HEK293 (cell line): ENCODE measurements at regions not wholly inside any gene's neighbourhood (a gene's known extent, or its start where the extent isn't known, plus 50 kb on each side); places are given as distances from the start of the nearest gene placed in this dataset.

Experiments
- CTCF ChIA-PET: fragments of 350-600 bp; formaldehyde crosslinking; extraction: SDS; loops from one replicate; lab custom pipeline; 2021; ENCODE audit warnings: antibody characterized with exemption; lab: Yijun Ruan, JAX
- POLR2A ChIA-PET: fragments of 300-600 bp; formaldehyde crosslinking; extraction: SDS; loops from one replicate; lab custom pipeline; 2020; ENCODE audit warnings: antibody characterized with exemption, inconsistent platforms; lab: Yijun Ruan, JAX
- H3K27ac ChIP-seq: fragments of 200-500 bp; sonication (Bioruptor generic); 2 replicates; pipeline ENCODE4 v1.5.1; 2014; ENCODE audit warnings: low read depth, low read length, control low read depth, inconsistent platforms; ENCODE audit errors: extremely low read depth
- H3K36me3 ChIP-seq, 2 experiments: fragments of 200-500 bp in 1 of 2; sonication (Bioruptor generic) in 1 of 2; 1 replicate in 1 of 2; 2 replicates in 1 of 2; pipeline ENCODE4 v1.5.1; 2014 to 2017; ENCODE audit warnings: inconsistent platforms in 2 of 2, low read length in 2 of 2; ENCODE audit not compliant: control insufficient read depth in 2 of 2, insufficient read depth in 1 of 2
- H3K4me1 ChIP-seq: fragments of 200-500 bp; sonication (Bioruptor generic); 2 replicates; pipeline ENCODE4 v1.5.1; 2014; ENCODE audit warnings: mild to moderate bottlenecking, low read length, inconsistent platforms; ENCODE audit not compliant: control insufficient read depth, insufficient read depth
- H3K4me3 ChIP-seq: 2 replicates; pipeline ENCODE4 v1.5.1; 2011; ENCODE audit warnings: low read depth, mild to moderate bottlenecking, control low read depth, low read length, moderate library complexity
- H3K9me3 ChIP-seq: fragments of 200-500 bp; sonication (Bioruptor generic); 2 replicates; pipeline ENCODE4 v1.5.1; 2014; ENCODE audit warnings: low read depth, low read length, inconsistent platforms; ENCODE audit not compliant: control insufficient read depth, insufficient read depth
- BCL6B ChIP-seq: fragments of 450-650 bp; formaldehyde crosslinking; IDR thresholded peaks from 2 replicates; pipeline ENCODE4 v1.5.1; 2017; ENCODE audit warnings: missing biosample characterization, missing genetic modification characterization
- CTCF ChIP-seq: fragments of 450-650 bp; formaldehyde crosslinking; IDR thresholded peaks from 2 replicates; pipeline ENCODE4 v1.5.1; 2016; ENCODE audit warnings: missing biosample characterization, missing genetic modification characterization
- ELK4 ChIP-seq: IDR thresholded peaks from 2 replicates; pipeline ENCODE4 v1.6.1; 2011; ENCODE audit warnings: mild to moderate bottlenecking, low read depth, low read length, borderline replicate concordance
- KLF17 ChIP-seq: fragments of 450-650 bp; formaldehyde crosslinking; IDR thresholded peaks from 2 replicates; pipeline ENCODE4 v1.5.1; 2016; ENCODE audit warnings: missing biosample characterization, missing genetic modification characterization
- KLF8 ChIP-seq: fragments of 450-650 bp; formaldehyde crosslinking; IDR thresholded peaks from 2 replicates; pipeline ENCODE4 v1.5.1; 2016; ENCODE audit warnings: missing biosample characterization, missing genetic modification characterization
- REPIN1 ChIP-seq: fragments of 450-650 bp; formaldehyde crosslinking; IDR thresholded peaks from 2 replicates; pipeline ENCODE4 v1.5.1; 2017; ENCODE audit warnings: missing biosample characterization, missing genetic modification characterization, low read depth
- SP3 ChIP-seq: fragments of 450-650 bp; formaldehyde crosslinking; IDR thresholded peaks from 2 replicates; pipeline ENCODE4 v1.5.1; 2016; ENCODE audit warnings: missing biosample characterization, missing genetic modification characterization
- YY2 ChIP-seq: fragments of 450-650 bp; formaldehyde crosslinking; IDR thresholded peaks from 2 replicates; pipeline ENCODE4 v1.5.1; 2016; ENCODE audit warnings: missing biosample characterization, missing genetic modification characterization
- ZBTB1 ChIP-seq: fragments of 450-650 bp; formaldehyde crosslinking; IDR thresholded peaks from 2 replicates; pipeline ENCODE4 v1.5.1; 2016; ENCODE audit warnings: missing biosample characterization, missing genetic modification characterization
- ZBTB10 ChIP-seq: fragments of 450-650 bp; formaldehyde crosslinking; IDR thresholded peaks from 2 replicates; pipeline ENCODE4 v1.5.1; 2016; ENCODE audit warnings: missing biosample characterization, missing genetic modification characterization
- ZBTB26 ChIP-seq: fragments of 450-650 bp; formaldehyde crosslinking; optimal IDR thresholded peaks from 2 replicates; pipeline ENCODE3; 2016; ENCODE audit warnings: missing biosample characterization, mild to moderate bottlenecking, missing genetic modification characterization
- ZBTB44 ChIP-seq: fragments of 450-650 bp; IDR thresholded peaks from 2 replicates; pipeline ENCODE4 v1.5.1; 2018; ENCODE audit warnings: missing biosample characterization, mild to moderate bottlenecking, missing genetic modification characterization
- ZNF140 ChIP-seq: fragments of 450-650 bp; formaldehyde crosslinking; IDR thresholded peaks from 2 replicates; pipeline ENCODE4 v1.5.1; 2016; ENCODE audit warnings: missing biosample characterization, missing genetic modification characterization
- ZNF174 ChIP-seq: fragments of 450-650 bp; formaldehyde crosslinking; IDR thresholded peaks from 2 replicates; pipeline ENCODE4 v1.5.0; 2017; ENCODE audit warnings: missing biosample characterization, mild to moderate bottlenecking, missing genetic modification characterization
- ZNF23 ChIP-seq: fragments of 450-650 bp; formaldehyde crosslinking; IDR thresholded peaks from 2 replicates; pipeline ENCODE4 v1.5.1; 2016; ENCODE audit warnings: missing biosample characterization, missing genetic modification characterization, borderline replicate concordance
- ZNF473 ChIP-seq: fragments of 450-650 bp; formaldehyde crosslinking; IDR thresholded peaks from 2 replicates; pipeline ENCODE4 v1.5.1; 2017; ENCODE audit warnings: missing biosample characterization, missing genetic modification characterization
- ZNF514 ChIP-seq: fragments of 450-650 bp; formaldehyde crosslinking; IDR thresholded peaks from 2 replicates; pipeline ENCODE4 v1.5.1; 2016; ENCODE audit warnings: missing biosample characterization, missing genetic modification characterization
- ZNF768 ChIP-seq: fragments of 450-650 bp; formaldehyde crosslinking; IDR thresholded peaks from 2 replicates; pipeline ENCODE4 v1.5.1; 2018; ENCODE audit warnings: missing biosample characterization, mild to moderate bottlenecking, missing genetic modification characterization
- ZNF830 ChIP-seq: fragments of 450-650 bp; IDR thresholded peaks from 2 replicates; pipeline ENCODE4 v1.5.0; 2018; ENCODE audit warnings: missing biosample characterization, missing genetic modification characterization, low read depth, mild to moderate bottlenecking, moderate library complexity

- no peaks in the 10 kb centered on the region for H3K36me3 ChIP-seq
- ChIA-PET CTCF (no interaction called here), POLR2A (no interaction called here)
- no peaks in the 10 kb centered on the region for H3K9me3 ChIP-seq
- no peak for TF ChIP-seq ZBTB26 (tag by site-specific recombination)
- TF ChIP-seq ZNF473 (tag by site-specific recombination) = no peak
- H3K4me3 ChIP-seq = no peak overlapping the region
- no peaks in the 10 kb centered on the region for H3K4me1 ChIP-seq
- no peak overlapping the region for H3K27ac ChIP-seq
Observed at GRCh38 chr2:41087946-41088345, 636.1 kb upstream of the SLC8A1 start.

GRCh38 chr2:41101281-41101680 lies 649.4 kb upstream of the SLC8A1 start:
- POLR2A ChIA-PET = no interaction called here
- CTCF ChIA-PET = no interaction called here
- Histone ChIP-seq H3K4me3 (no peak overlapping the region), H3K9me3 (no peaks in the 10 kb centered on the region), H3K4me1 (no peaks in the 10 kb centered on the region), H3K36me3 (no peaks in the 10 kb centered on the region), H3K27ac (no peak overlapping the region)
- TF ChIP-seq ZNF174 (tag by site-specific recombination) = no peak
- TF ChIP-seq YY2 (tag by site-specific recombination) = no peak
- TF ChIP-seq ZNF768 = no peak
- TF ChIP-seq BCL6B (tag by site-specific recombination) = no peak
- no peak for TF ChIP-seq KLF17
- no peak for TF ChIP-seq ZNF23 (tag by site-specific recombination)
- TF ChIP-seq ZNF830 = no peak
- TF ChIP-seq ZNF514 (tag by site-specific recombination) = no peak
- no peak for TF ChIP-seq ZBTB44 (tag by site-specific recombination)
- TF ChIP-seq SP3 (tag by site-specific recombination) = no peak
- no peak for TF ChIP-seq ELK4
- TF ChIP-seq ZNF140 (tag by site-specific recombination) = no peak
- no peak for TF ChIP-seq CTCF (tag by site-specific recombination)
- no peak for TF ChIP-seq ZBTB1 (tag by site-specific recombination)
- no peak for TF ChIP-seq ZBTB10 (tag by site-specific recombination)
- no peak for TF ChIP-seq REPIN1 (tag by site-specific recombination)
- no peak for TF ChIP-seq KLF8 (tag by site-specific recombination)
